ENCODE measurements at regions not wholly inside any gene's neighbourhood (a gene's known extent, or its start where the extent isn't known, plus 50 kb on each side); places are given as distances from the start of the nearest gene placed in this dataset.
"Not testable (repeated sequence)": the region's sequence is repeated elsewhere in the genome, so short reads cannot be mapped to it uniquely, and the experiment has no call there.

- H3K4me1 ChIP-seq (ENCODE audit: control insufficient read depth, insufficient read depth, low read length); H3K18ac ChIP-seq (ENCODE audit: low read depth, low read length); CTCF ChIA-PET; H2BK20ac ChIP-seq (ENCODE audit: low read depth, low read length); in situ Hi-C loops (cut with MboI; ENCODE audit: low sequenced_read_pairs); H2AK9ac ChIP-seq (replicated peaks; ENCODE audit: low read depth, low read length, poor library complexity); BruUV-seq (replicated peaks); ATAC-seq (ENCODE audit: low read depth); POLR2A ChIA-PET (ENCODE audit: unreplicated experiment); H3K79me1 ChIP-seq (ENCODE audit: low read depth in 1 of 2, low read length in 2 of 2); H3K4me2 ChIP-seq (ENCODE audit: low read depth, low read length); H2AFZ ChIP-seq (replicated peaks; ENCODE audit: low read length, poor library complexity); H3K27ac ChIP-seq (ENCODE audit: insufficient read depth, low read length); H2BK120ac ChIP-seq (ENCODE audit: low read depth, low read length); H3K36me3 ChIP-seq (ENCODE audit: control insufficient read depth, insufficient read depth, low read length); H4K91ac ChIP-seq (ENCODE audit: insufficient read depth, low read depth, low read length); H4K8ac ChIP-seq (ENCODE audit: low read depth in 2 of 2, low read length in 2 of 2); H3K9me1 ChIP-seq (ENCODE audit: insufficient read depth, low read length); H4K5ac ChIP-seq (ENCODE audit: low read depth, low read length); H3K9me3 ChIP-seq (ENCODE audit: control insufficient read depth, insufficient read depth, low read length); DNase-seq; H2BK15ac ChIP-seq (ENCODE audit: low read depth, low read length); H2BK5ac ChIP-seq (ENCODE audit: low read depth, low read length, poor library complexity, severe bottlenecking); H3K9ac ChIP-seq (ENCODE audit: low read depth, low read length); dilution Hi-C loops (cut with HindIII; ENCODE audit: low sequenced_read_pairs, unreplicated experiment); H3K56ac ChIP-seq (ENCODE audit: extremely low read depth, insufficient read depth, low read length); H3K4me3 ChIP-seq (ENCODE audit: insufficient read depth, low read depth, low read length); H4K20me1 ChIP-seq (ENCODE audit: insufficient read depth, low read length); H3K23ac ChIP-seq (ENCODE audit: low read depth, low read length); H3K4ac ChIP-seq (ENCODE audit: low read depth, low read length); H2AK5ac ChIP-seq (ENCODE audit: low read depth, low read length); H3K14ac ChIP-seq (replicated peaks; ENCODE audit: low read depth, low read length): not testable (repeated sequence)
- peaks cover 41% of the 10 kb centered on the region for H3K27me3 ChIP-seq (ENCODE audit: control insufficient read depth, insufficient read depth, low read length)
- intact Hi-C loops (cut with micrococcal nuclease) = loop anchor here (10.0 kb wide), 1 partner anchor 101 kb away; no protein-coding TSS in a partner anchor
- WGBS, 2 experiments (ENCODE audit: extremely low coverage in 2 of 2, insufficient read length in 1 of 2) = 80% methylated on average over 1 of the region's 4 CpGs; no CpG with 5 or more reads in 1 of the 2 experiments
Observed at GRCh38 chr15:70373439-70373838, 275.7 kb upstream of the TLE3 start.

GRCh38 chr15:70367913-70368705, 270.4 kb upstream of the TLE3 start:
- H3K18ac ChIP-seq (ENCODE audit: low read depth, low read length); H2AK5ac ChIP-seq (ENCODE audit: low read depth, low read length); DNase-seq; H2BK20ac ChIP-seq (ENCODE audit: low read depth, low read length); H3K4me2 ChIP-seq (ENCODE audit: low read depth, low read length); H2AK9ac ChIP-seq (replicated peaks; ENCODE audit: low read depth, low read length, poor library complexity); dilution Hi-C loops (cut with HindIII; ENCODE audit: low sequenced_read_pairs, unreplicated experiment); H4K91ac ChIP-seq (ENCODE audit: insufficient read depth, low read depth, low read length); H3K36me3 ChIP-seq (ENCODE audit: control insufficient read depth, insufficient read depth, low read length); H3K27ac ChIP-seq (ENCODE audit: insufficient read depth, low read length); H3K9me3 ChIP-seq (ENCODE audit: control insufficient read depth, insufficient read depth, low read length); H3K9ac ChIP-seq (ENCODE audit: low read depth, low read length); in situ Hi-C loops (cut with MboI; ENCODE audit: low sequenced_read_pairs); H2AFZ ChIP-seq (replicated peaks; ENCODE audit: low read length, poor library complexity); H3K4me1 ChIP-seq (ENCODE audit: control insufficient read depth, insufficient read depth, low read length); H3K23ac ChIP-seq (ENCODE audit: low read depth, low read length); H3K9me1 ChIP-seq (ENCODE audit: insufficient read depth, low read length); H2BK15ac ChIP-seq (ENCODE audit: low read depth, low read length); H2BK5ac ChIP-seq (ENCODE audit: low read depth, low read length, poor library complexity, severe bottlenecking); BruUV-seq (replicated peaks); H3K14ac ChIP-seq (replicated peaks; ENCODE audit: low read depth, low read length); H3K56ac ChIP-seq (ENCODE audit: extremely low read depth, insufficient read depth, low read length); H3K79me1 ChIP-seq (ENCODE audit: low read depth in 1 of 2, low read length in 2 of 2); H4K8ac ChIP-seq (ENCODE audit: low read depth in 2 of 2, low read length in 2 of 2); H3K4ac ChIP-seq (ENCODE audit: low read depth, low read length); H3K27me3 ChIP-seq (ENCODE audit: control insufficient read depth, insufficient read depth, low read length); intact Hi-C loops (cut with micrococcal nuclease); H2BK120ac ChIP-seq (ENCODE audit: low read depth, low read length); ATAC-seq (ENCODE audit: low read depth); H3K4me3 ChIP-seq (ENCODE audit: insufficient read depth, low read depth, low read length); H4K5ac ChIP-seq (ENCODE audit: low read depth, low read length); H4K20me1 ChIP-seq (ENCODE audit: insufficient read depth, low read length): not testable (repeated sequence)
- WGBS, 2 experiments (ENCODE audit: extremely low coverage in 2 of 2, insufficient read length in 1 of 2) = 100% methylated on average over 2 of the region's 14 CpGs; no CpG with 5 or more reads in 1 of the 2 experiments
- ChIA-PET CTCF (interaction anchor here (0.6 kb wide), 1 partner anchor 815 kb away, joined by 3 read pairs; no protein-coding TSS in a partner anchor), POLR2A (ENCODE audit: unreplicated experiment) (interaction anchor here (0.6 kb wide), 1 partner anchor 149 kb away, joined by 4 read pairs; no protein-coding TSS in a partner anchor)
